GM23338 (cell line): ENCODE measurements at regions not wholly inside any gene's neighbourhood (a gene's known extent, or its start where the extent isn't known, plus 50 kb on each side); places are given as distances from the start of the nearest gene placed in this dataset.

ENCODE experiments used
- ATAC-seq: fragments of 200-7000 bp; cut with Tn5 transposase; 3 replicates; pipeline ENCODE4 v1.9.1; 2020
- DNase-seq: peaks from one replicate; pipeline ENCODE4 v3.0.0-alpha.2; 2015; ENCODE audit warnings: low spot score
- H2AFZ ChIP-seq: fragments of 200-600 bp; sonication (generic); 2 replicates; pipeline ENCODE4 v1.8.0; 2016; ENCODE audit warnings: antibody characterized with exemption, mild to moderate bottlenecking, moderate library complexity
- H3F3A ChIP-seq: fragments of 200-600 bp; sonication (generic); replicated peaks from 2 replicates; pipeline ENCODE4 v1.8.0; 2017; ENCODE audit warnings: antibody characterized with exemption, mixed run types, low read depth
- H3K27ac ChIP-seq: fragments of 200-600 bp; sonication (generic); 2 replicates; pipeline ENCODE4 v1.6.1; 2016; ENCODE audit warnings: low read depth
- H3K27me3 ChIP-seq: fragments of 200-600 bp; sonication (generic); 2 replicates; pipeline ENCODE4 v1.8.0; 2016; ENCODE audit warnings: mild to moderate bottlenecking, mixed run types, moderate library complexity; ENCODE audit not compliant: insufficient read depth
- H3K36me3 ChIP-seq: fragments of 200-600 bp; sonication (generic); 2 replicates; pipeline ENCODE4 v1.8.0; 2016; ENCODE audit warnings: mild to moderate bottlenecking; ENCODE audit not compliant: insufficient read depth
- H3K4me1 ChIP-seq: fragments of 200-600 bp; sonication (generic); 2 replicates; pipeline ENCODE4 v1.8.0; 2016; ENCODE audit warnings: mild to moderate bottlenecking, moderate library complexity; ENCODE audit not compliant: insufficient read depth
- H3K4me2 ChIP-seq: fragments of 200-600 bp; sonication (generic); 2 replicates; pipeline ENCODE4 v1.7.1; 2017; ENCODE audit warnings: mixed run types
- H3K4me3 ChIP-seq: fragments of 200-600 bp; sonication (generic); 2 replicates; pipeline ENCODE4 v1.6.1; 2016; ENCODE audit warnings: mixed run types
- H3K79me2 ChIP-seq: fragments of 200-600 bp; sonication (generic); replicated peaks from 2 replicates; pipeline ENCODE4 v1.8.0; 2017; ENCODE audit warnings: mild to moderate bottlenecking; ENCODE audit not compliant: insufficient read depth
- H3K9me2 ChIP-seq: fragments of 200-600 bp; sonication (generic); 2 replicates; pipeline ENCODE4 v1.8.0; 2017; ENCODE audit not compliant: insufficient read depth
- H4K20me1 ChIP-seq: fragments of 200-600 bp; sonication (generic); replicated peaks from 2 replicates; pipeline ENCODE4 v1.8.0; 2017; ENCODE audit warnings: mild to moderate bottlenecking; ENCODE audit not compliant: insufficient read depth
- H3K27ac Mint-ChIP-seq: 2 replicates; pipeline ENCODE4 v1.8.0; 2020; ENCODE audit warnings: inconsistent platforms, mild to moderate bottlenecking, moderate library complexity, mixed read lengths
- H3K27me3 Mint-ChIP-seq: 3 replicates; pipeline ENCODE4 v1.8.0; 2022; ENCODE audit warnings: low read depth, mild to moderate bottlenecking, moderate library complexity, mixed read lengths, inconsistent platforms; ENCODE audit not compliant: insufficient read depth, poor library complexity
- H3K36me3 Mint-ChIP-seq: 3 replicates; pipeline ENCODE4 v1.8.0; 2021; ENCODE audit warnings: low read depth, mild to moderate bottlenecking, inconsistent platforms, moderate library complexity, mixed read lengths
- H3K4me1 Mint-ChIP-seq: 3 replicates; pipeline ENCODE4 v1.8.0; 2020; ENCODE audit warnings: mild to moderate bottlenecking, inconsistent platforms, mixed read lengths
- H3K4me3 Mint-ChIP-seq: 3 replicates; pipeline ENCODE4 v1.8.0; 2021; ENCODE audit warnings: moderate library complexity, mild to moderate bottlenecking, inconsistent platforms, mixed read lengths
- H3K9me3 Mint-ChIP-seq: 3 replicates; pipeline ENCODE4 v1.8.0; 2020; ENCODE audit warnings: moderate library complexity, mild to moderate bottlenecking, inconsistent platforms, mixed read lengths
- CREB1 ChIP-seq: fragments of 250-450 bp; sonication (Bioruptor Pico); IDR thresholded peaks from 2 replicates; pipeline ENCODE4 v1.5.0; 2020; ENCODE audit warnings: low read depth, mild to moderate bottlenecking, moderate library complexity
- EZH2 ChIP-seq: fragments of 200-600 bp; sonication (generic); IDR thresholded peaks from one replicate; pipeline ENCODE4 v1.8.0; 2017; ENCODE audit warnings: antibody characterized with exemption, mild to moderate bottlenecking, low read depth; ENCODE audit not compliant: unreplicated experiment
- EZH2phosphoT487 ChIP-seq: fragments of 200-600 bp; sonication (generic); IDR thresholded peaks from one replicate; pipeline ENCODE4 v1.8.1; 2018; ENCODE audit warnings: antibody characterized with exemption; ENCODE audit not compliant: unreplicated experiment
- JUNB ChIP-seq: IDR thresholded peaks from one replicate; pipeline ENCODE4 v1.6.1; 2016; ENCODE audit warnings: antibody characterized with exemption; ENCODE audit not compliant: unreplicated experiment
- NANOG ChIP-seq: IDR thresholded peaks from 2 replicates; pipeline ENCODE4 v1.6.1; 2016; ENCODE audit warnings: antibody characterized with exemption, borderline replicate concordance
- POLR2AphosphoS5 ChIP-seq: IDR thresholded peaks from 2 replicates; pipeline ENCODE4 v1.6.1; 2016; ENCODE audit warnings: antibody characterized with exemption, low read depth
- STAT1 ChIP-seq: IDR thresholded peaks from one replicate; pipeline ENCODE4 v1.6.1; 2016; ENCODE audit warnings: antibody characterized with exemption; ENCODE audit not compliant: unreplicated experiment
- ZNF114 ChIP-seq: fragments of 250-450 bp; sonication (Bioruptor Pico); IDR thresholded peaks from 2 replicates; pipeline ENCODE4 v1.5.0; 2020; ENCODE audit warnings: mild to moderate bottlenecking, moderate library complexity
- ZNF331 ChIP-seq: fragments of 250-450 bp; sonication (Bioruptor Pico); IDR thresholded peaks from 2 replicates; pipeline ENCODE4 v1.5.0; 2020; ENCODE audit warnings: low read depth, mild to moderate bottlenecking, moderate library complexity
- TF ChIP-seq, protein P1 (sequence below): fragments of 250-450 bp; sonication (Bioruptor Pico); IDR thresholded peaks from 2 replicates; pipeline ENCODE4 v1.5.0; 2020; ENCODE audit warnings: mild to moderate bottlenecking, moderate library complexity
- TF ChIP-seq, protein P2 (sequence below): IDR thresholded peaks from 2 replicates; pipeline ENCODE4 v1.6.1; 2016; ENCODE audit warnings: antibody characterized with exemption
- TF ChIP-seq, protein P3 (sequence below), 2 experiments: fragments of 200-600 bp in 1 of 2; sonication (generic) in 1 of 2; conservative IDR thresholded peaks; 2 replicates each; pipeline versions ENCODE4 v1.5.1 to v1.6.1; 2016 to 2017; ENCODE audit warnings: antibody characterized with exemption in 2 of 2, low read depth in 2 of 2, mild to moderate bottlenecking in 2 of 2, moderate library complexity in 1 of 2
- TF ChIP-seq, protein P4 (sequence below): IDR thresholded peaks from one replicate; pipeline ENCODE4 v1.6.1; 2018; ENCODE audit warnings: antibody characterized with exemption; ENCODE audit not compliant: unreplicated experiment

DNA sequence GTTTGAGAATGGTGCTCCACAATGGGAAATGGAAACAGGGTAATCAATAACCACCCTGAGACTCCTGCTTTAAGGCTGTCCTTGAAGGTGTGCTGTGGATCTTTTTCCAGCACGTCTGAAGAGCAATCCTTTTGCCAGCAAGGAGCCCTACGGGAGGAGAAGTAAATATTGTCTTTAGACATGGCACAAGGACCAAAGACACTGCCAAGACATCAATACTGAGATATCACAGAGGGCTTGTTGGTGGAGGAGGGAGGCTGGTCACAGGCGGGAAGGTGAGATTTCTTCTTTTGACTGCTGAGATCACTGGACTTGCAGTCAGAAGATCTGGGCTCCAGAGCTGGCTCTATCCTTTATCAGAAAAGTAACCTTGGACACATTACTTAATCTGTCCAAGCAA, 135.0 kb upstream of the ZNF462 start:
- Histone ChIP-seq H3K27me3 (no peaks in the 10 kb centered on the region), H4K20me1 (no peaks in the 10 kb centered on the region), H3F3A (no peaks in the 10 kb centered on the region), H3K36me3 (no peaks in the 10 kb centered on the region), H3K4me3 (no peak overlapping the region), H3K4me1 (no peaks in the 10 kb centered on the region), H3K4me2 (no peak overlapping the region), H3K27ac (no peak overlapping the region), H2AFZ (no peak overlapping the region), H3K79me2 (no peaks in the 10 kb centered on the region), H3K9me2 (peaks cover 17% of the 10 kb centered on the region)
- TF ChIP-seq, protein P1, sequence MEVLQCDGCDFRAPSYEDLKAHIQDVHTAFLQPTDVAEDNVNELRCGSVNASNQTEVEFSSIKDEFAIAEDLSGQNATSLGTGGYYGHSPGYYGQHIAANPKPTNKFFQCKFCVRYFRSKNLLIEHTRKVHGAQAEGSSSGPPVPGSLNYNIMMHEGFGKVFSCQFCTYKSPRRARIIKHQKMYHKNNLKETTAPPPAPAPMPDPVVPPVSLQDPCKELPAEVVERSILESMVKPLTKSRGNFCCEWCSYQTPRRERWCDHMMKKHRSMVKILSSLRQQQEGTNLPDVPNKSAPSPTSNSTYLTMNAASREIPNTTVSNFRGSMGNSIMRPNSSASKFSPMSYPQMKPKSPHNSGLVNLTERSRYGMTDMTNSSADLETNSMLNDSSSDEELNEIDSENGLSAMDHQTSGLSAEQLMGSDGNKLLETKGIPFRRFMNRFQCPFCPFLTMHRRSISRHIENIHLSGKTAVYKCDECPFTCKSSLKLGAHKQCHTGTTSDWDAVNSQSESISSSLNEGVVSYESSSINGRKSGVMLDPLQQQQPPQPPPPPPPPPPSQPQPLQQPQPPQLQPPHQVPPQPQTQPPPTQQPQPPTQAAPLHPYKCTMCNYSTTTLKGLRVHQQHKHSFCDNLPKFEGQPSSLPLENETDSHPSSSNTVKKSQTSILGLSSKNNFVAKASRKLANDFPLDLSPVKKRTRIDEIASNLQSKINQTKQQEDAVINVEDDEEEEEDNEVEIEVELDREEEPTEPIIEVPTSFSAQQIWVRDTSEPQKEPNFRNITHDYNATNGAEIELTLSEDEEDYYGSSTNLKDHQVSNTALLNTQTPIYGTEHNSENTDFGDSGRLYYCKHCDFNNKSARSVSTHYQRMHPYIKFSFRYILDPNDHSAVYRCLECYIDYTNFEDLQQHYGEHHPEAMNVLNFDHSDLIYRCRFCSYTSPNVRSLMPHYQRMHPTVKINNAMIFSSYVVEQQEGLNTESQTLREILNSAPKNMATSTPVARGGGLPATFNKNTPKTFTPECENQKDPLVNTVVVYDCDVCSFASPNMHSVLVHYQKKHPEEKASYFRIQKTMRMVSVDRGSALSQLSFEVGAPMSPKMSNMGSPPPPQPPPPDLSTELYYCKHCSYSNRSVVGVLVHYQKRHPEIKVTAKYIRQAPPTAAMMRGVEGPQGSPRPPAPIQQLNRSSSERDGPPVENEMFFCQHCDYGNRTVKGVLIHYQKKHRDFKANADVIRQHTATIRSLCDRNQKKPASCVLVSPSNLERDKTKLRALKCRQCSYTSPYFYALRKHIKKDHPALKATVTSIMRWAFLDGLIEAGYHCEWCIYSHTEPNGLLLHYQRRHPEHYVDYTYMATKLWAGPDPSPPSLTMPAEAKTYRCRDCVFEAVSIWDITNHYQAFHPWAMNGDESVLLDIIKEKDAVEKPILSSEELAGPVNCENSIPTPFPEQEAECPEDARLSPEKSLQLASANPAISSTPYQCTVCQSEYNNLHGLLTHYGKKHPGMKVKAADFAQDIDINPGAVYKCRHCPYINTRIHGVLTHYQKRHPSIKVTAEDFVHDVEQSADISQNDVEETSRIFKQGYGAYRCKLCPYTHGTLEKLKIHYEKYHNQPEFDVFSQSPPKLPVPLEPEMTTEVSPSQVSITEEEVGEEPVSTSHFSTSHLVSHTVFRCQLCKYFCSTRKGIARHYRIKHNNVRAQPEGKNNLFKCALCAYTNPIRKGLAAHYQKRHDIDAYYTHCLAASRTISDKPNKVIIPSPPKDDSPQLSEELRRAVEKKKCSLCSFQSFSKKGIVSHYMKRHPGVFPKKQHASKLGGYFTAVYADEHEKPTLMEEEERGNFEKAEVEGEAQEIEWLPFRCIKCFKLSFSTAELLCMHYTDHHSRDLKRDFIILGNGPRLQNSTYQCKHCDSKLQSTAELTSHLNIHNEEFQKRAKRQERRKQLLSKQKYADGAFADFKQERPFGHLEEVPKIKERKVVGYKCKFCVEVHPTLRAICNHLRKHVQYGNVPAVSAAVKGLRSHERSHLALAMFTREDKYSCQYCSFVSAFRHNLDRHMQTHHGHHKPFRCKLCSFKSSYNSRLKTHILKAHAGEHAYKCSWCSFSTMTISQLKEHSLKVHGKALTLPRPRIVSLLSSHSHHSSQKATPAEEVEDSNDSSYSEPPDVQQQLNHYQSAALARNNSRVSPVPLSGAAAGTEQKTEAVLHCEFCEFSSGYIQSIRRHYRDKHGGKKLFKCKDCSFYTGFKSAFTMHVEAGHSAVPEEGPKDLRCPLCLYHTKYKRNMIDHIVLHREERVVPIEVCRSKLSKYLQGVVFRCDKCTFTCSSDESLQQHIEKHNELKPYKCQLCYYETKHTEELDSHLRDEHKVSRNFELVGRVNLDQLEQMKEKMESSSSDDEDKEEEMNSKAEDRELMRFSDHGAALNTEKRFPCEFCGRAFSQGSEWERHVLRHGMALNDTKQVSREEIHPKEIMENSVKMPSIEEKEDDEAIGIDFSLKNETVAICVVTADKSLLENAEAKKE (CRISPR knock-in tag) = no peak
- no peak for TF ChIP-seq POLR2AphosphoS5
- TF ChIP-seq ZNF331 (CRISPR knock-in tag) = no peak
- TF ChIP-seq STAT1 = no peak
- TF ChIP-seq, protein P2, sequence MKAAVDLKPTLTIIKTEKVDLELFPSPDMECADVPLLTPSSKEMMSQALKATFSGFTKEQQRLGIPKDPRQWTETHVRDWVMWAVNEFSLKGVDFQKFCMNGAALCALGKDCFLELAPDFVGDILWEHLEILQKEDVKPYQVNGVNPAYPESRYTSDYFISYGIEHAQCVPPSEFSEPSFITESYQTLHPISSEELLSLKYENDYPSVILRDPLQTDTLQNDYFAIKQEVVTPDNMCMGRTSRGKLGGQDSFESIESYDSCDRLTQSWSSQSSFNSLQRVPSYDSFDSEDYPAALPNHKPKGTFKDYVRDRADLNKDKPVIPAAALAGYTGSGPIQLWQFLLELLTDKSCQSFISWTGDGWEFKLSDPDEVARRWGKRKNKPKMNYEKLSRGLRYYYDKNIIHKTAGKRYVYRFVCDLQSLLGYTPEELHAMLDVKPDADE = no peak
- TF ChIP-seq CREB1 (CRISPR knock-in tag) = no peak
- no peak for TF ChIP-seq EZH2phosphoT487
- TF ChIP-seq, protein P3, sequence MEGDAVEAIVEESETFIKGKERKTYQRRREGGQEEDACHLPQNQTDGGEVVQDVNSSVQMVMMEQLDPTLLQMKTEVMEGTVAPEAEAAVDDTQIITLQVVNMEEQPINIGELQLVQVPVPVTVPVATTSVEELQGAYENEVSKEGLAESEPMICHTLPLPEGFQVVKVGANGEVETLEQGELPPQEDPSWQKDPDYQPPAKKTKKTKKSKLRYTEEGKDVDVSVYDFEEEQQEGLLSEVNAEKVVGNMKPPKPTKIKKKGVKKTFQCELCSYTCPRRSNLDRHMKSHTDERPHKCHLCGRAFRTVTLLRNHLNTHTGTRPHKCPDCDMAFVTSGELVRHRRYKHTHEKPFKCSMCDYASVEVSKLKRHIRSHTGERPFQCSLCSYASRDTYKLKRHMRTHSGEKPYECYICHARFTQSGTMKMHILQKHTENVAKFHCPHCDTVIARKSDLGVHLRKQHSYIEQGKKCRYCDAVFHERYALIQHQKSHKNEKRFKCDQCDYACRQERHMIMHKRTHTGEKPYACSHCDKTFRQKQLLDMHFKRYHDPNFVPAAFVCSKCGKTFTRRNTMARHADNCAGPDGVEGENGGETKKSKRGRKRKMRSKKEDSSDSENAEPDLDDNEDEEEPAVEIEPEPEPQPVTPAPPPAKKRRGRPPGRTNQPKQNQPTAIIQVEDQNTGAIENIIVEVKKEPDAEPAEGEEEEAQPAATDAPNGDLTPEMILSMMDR (conservative IDR thresholded peaks at IDR 0.05; ENCODE audit: low read depth in 2 of 2) = no peak
- TF ChIP-seq JUNB = no peak
- TF ChIP-seq, protein P4, sequence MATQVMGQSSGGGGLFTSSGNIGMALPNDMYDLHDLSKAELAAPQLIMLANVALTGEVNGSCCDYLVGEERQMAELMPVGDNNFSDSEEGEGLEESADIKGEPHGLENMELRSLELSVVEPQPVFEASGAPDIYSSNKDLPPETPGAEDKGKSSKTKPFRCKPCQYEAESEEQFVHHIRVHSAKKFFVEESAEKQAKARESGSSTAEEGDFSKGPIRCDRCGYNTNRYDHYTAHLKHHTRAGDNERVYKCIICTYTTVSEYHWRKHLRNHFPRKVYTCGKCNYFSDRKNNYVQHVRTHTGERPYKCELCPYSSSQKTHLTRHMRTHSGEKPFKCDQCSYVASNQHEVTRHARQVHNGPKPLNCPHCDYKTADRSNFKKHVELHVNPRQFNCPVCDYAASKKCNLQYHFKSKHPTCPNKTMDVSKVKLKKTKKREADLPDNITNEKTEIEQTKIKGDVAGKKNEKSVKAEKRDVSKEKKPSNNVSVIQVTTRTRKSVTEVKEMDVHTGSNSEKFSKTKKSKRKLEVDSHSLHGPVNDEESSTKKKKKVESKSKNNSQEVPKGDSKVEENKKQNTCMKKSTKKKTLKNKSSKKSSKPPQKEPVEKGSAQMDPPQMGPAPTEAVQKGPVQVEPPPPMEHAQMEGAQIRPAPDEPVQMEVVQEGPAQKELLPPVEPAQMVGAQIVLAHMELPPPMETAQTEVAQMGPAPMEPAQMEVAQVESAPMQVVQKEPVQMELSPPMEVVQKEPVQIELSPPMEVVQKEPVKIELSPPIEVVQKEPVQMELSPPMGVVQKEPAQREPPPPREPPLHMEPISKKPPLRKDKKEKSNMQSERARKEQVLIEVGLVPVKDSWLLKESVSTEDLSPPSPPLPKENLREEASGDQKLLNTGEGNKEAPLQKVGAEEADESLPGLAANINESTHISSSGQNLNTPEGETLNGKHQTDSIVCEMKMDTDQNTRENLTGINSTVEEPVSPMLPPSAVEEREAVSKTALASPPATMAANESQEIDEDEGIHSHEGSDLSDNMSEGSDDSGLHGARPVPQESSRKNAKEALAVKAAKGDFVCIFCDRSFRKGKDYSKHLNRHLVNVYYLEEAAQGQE = no peak
- TF ChIP-seq EZH2 = no peak
- no peak for TF ChIP-seq NANOG
- no peak for TF ChIP-seq ZNF114 (CRISPR knock-in tag)
- ATAC-seq (no peak), DNase-seq (no peak)
- Mint-ChIP-seq H3K36me3 (no peaks in the 10 kb centered on the region), H3K27ac (no peak overlapping the region), H3K27me3 (no peaks in the 10 kb centered on the region), H3K9me3 (no peaks in the 10 kb centered on the region), H3K4me3 (no peak overlapping the region), H3K4me1 (no peaks in the 10 kb centered on the region)
